Erythroblast (primary cell): ENCODE measurements at regions not wholly inside any gene's neighbourhood (a gene's known extent, or its start where the extent isn't known, plus 50 kb on each side); places are given as distances from the start of the nearest gene placed in this dataset.

Source experiments
- DNase-seq, 2 experiments: peaks; one replicate each; lab custom pipeline; 2025; lab: John Stamatoyannopoulos, UW
- GATA1 ChIP-seq: IDR thresholded peaks from 2 replicates; pipeline ENCODE4 v1.6.1; 2011; ENCODE audit warnings: low read depth, mild to moderate bottlenecking, control low read depth, low read length, moderate library complexity
- POLR2A ChIP-seq: IDR thresholded peaks from 2 replicates; pipeline ENCODE4 v1.6.1; 2011; ENCODE audit warnings: mild to moderate bottlenecking, low read length

DNA sequence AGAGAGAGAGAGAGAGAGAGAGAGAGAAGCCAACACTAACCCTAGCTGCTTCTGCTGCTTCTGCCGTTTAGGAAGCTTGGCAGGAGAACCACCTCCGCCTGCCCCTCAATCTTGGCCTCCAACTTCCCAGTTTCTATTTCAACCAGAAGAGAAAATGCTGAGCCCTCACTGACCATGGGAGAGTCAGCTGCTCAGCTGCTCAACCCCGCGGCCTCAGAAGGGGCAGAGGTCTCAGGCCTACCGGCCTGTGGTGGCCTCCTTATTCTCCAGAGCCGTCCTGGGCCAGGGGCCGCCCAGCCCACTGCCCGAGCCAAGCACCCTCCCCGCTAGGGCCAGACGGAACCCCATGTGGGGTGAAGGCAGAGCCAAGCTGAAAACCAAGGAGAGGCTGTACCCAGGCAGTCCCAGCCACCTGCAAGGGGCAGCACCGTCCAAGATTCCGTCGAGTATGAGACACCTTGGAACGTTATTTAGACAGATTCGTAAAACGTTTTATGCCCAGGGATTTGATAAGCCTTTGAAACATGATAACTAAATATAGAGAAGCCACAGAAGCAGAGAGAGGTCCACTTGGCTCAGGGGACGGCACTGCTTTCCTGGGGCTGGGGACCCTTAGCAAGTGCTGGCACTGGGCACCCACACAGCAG lies 116.6 kb downstream of the DLL1 start:
- no peak for TF ChIP-seq GATA1
- no peak for DNase-seq

DNA sequence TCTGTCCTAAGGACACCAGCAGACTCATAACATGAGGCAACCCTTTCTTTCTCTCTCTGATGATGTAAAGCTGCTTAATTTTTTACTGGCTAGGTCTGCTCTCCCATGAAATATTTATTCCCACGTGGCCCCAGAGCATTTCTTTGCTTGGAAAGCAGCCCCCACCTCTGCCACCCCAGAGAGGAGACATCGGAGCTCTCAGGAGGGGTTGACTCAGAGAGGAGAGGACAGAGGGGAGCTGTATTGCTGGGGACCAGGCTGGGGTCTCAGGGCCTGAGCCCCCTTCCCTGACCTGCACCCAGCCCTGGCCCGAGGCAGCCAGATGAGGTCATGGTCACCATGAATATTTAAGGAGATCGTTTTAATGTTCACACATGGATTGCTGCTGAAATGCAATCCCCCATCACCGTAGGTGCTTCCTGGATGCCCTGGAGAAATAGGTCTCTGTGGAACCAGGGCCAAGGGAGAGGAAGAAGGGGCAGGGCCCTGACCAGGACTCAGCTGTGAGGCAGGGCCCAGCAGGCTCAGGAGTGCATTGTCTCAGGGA lies 117.5 kb downstream of the DLL1 start:
- TF ChIP-seq GATA1: no peak
- TF ChIP-seq POLR2A: no peak
- DNase-seq: no peak

DNA sequence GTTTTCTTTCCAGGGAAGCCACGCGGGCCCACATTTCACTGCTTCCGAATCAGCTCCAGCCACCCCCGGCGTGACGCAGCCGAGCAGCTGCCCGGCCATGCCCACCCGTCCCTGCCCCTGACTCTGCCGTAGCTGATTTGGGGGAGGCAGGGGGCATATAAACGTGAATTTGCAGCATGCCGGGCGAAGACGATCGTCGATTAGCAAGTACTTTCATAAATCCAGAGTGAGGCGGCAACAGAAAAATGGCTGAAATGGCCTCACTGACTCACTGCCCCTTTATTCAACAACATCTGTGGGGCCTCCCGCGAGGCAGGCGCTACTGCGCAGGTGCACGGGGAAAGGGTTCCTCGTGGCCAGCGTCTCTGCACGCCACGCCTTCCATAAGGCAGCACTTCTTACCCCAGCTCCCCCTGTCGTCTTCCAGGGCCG lies 118.0 kb downstream of the DLL1 start:
- no peak for DNase-seq
- TF ChIP-seq GATA1 (no peak), POLR2A (no peak)

DNA sequence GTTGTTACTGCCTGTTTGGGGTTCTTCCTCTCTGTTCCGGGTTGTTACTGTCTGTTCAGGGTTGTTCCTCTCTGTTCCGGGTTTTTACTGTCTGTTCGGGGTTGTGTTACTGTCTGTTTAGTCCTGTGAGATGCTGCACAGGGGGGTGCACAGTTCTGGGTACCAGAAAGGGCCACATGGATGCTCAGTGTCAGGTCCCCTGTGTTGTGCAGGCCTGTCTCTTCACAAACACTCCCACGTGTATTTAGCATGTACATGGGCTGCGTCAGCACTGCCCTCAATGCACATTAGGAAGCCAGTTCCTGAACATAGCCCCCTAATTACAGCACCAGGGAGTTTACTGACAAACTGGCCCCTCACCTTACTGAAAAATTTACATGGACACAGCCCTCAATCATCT lies 118.5 kb downstream of the DLL1 start:
- DNase-seq: no peak
- no peak for TF ChIP-seq POLR2A
- TF ChIP-seq GATA1: no peak

DNA sequence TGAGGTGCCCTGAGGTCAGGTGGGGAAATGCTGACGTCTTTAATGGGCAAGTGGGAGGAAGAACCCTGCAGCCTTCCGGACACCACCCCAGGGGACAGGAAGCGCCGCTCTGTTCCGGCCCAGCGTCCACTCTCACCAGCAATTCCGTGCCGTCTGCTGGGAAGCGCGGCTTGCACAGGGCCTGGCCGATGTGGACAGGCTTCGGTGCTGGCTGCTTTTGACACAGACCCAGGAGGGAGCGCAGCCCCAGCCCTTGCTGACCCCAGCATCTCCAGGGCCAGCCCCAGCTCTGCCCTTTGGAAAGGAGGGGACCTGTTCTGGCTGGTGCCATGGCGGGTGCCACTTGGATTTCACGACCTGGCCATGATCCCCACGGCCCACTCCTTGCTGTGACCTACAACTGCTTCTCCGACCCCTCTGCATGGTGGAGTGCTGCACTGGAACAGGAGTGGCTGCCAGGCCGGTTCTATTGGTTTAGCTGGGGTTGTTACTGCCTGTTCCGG lies 123.2 kb downstream of the DLL1 start:
- TF ChIP-seq POLR2A (no peak), GATA1 (no peak)
- no peak for DNase-seq

DNA sequence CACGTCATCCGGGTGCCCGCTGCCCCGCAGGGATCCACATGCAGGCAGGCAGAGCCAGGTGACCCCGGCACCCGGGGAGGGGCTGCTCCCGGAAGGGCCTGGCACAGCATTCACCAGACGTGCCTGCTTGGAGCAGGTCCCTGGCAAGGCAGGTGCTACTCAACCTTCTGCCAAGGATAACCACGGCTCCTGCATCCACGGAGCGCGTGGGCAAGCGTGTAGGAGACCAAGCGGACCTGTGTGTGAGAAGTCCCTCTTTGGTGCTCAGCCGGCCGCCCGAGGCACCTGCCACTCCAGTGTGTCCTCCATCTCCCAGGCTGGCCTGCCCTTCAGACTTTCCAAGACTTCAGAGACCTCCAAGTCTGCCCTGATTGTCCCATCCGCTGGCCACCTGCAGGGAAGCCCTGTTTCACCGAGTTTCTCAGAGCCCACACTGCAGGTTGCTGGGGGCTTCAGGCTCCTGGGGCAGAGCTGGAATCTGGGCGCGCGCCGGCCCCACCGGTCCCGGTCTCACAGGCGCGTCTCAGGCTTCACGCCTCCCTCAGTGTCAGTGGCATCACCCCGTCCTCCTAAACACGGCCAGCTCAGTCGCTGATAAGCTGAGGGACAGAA lies 124.3 kb downstream of the DLL1 start:
- TF ChIP-seq POLR2A (no peak), GATA1 (no peak)
- DNase-seq: no peak

DNA sequence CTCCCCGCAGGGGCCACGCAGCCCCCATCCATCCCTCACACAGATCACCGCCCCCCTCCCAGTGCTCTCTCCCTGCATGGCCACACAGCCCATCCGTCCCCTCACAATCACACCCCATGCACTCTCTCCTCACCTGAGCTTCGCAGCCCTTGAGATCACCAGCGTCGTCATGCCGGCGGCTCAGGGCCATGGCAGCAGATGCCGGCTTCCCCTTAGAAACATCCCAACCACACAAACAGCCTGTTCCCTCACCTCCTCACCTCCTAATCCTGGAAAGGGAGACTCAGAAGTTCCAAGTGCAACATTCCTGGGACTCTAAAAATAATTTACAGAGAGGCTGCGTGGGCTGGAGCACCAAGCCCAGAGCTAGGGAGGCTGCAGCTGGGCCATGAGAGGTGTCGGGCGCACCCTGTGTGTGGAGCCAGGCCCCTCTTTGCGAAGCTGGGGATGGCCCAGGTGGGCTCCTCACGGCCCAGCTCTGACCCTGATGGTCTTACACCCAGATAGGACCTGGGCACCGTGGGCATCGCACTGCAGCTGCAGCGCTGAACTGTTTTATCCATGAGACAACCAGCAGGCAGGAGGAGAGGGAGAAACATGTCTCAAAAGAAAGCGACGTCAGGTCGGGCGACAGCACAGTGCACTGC lies 125.3 kb downstream of the DLL1 start:
- TF ChIP-seq POLR2A: no peak
- no peak for TF ChIP-seq GATA1
- no peak for DNase-seq

DNA sequence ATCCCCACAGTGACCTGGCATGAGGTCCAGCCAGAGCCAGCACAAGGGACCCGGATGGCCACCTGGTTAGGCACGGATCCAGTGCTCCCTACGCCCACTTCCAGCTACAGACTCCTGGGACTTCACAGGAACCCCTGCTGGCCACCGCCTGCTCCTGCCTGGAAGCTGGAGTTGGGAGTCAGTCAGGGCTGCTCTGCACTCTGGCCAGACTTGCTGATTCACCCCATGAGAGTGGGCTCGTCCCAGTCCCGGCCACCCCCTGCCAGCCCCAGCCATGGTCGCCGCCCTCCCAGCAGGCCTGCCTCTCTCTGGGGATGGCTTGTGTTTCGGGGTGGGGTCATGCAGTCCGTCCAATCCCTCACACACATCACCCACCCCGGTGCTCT lies 125.8 kb downstream of the DLL1 start:
- no peak for DNase-seq
- TF ChIP-seq GATA1: no peak
- no peak for TF ChIP-seq POLR2A

DNA sequence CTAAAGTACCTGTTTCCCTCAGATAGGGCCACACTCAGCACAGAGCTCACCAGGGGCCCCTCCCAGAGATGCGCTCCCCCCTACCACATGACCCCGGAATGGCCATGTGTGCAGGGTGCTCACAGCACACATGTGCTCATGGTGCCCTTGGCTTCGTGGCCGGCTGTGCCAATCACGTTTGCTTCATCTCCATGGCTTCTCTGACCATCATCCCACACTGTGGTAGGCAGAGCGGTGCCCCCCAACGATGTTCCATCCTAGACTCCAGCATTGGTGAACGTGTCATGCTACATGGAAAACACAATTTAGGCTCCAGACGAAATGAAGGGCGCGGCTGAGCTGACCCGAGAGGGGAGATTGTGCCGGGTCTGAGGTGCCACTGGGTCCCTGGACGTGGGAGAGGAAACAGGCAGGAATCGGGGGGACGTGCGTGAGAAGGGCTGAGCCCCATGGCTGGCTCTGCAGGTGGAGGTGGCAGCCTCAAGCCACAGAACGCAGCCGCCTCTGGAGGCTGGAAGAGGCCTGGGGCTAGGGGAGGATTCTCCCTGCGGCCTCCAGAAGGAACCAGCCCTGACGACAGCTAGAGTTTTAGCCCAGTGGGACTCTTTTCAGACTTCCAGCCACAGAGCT lies 126.5 kb downstream of the DLL1 start:
- TF ChIP-seq POLR2A: no peak
- TF ChIP-seq GATA1: no peak
- no peak for DNase-seq

DNA sequence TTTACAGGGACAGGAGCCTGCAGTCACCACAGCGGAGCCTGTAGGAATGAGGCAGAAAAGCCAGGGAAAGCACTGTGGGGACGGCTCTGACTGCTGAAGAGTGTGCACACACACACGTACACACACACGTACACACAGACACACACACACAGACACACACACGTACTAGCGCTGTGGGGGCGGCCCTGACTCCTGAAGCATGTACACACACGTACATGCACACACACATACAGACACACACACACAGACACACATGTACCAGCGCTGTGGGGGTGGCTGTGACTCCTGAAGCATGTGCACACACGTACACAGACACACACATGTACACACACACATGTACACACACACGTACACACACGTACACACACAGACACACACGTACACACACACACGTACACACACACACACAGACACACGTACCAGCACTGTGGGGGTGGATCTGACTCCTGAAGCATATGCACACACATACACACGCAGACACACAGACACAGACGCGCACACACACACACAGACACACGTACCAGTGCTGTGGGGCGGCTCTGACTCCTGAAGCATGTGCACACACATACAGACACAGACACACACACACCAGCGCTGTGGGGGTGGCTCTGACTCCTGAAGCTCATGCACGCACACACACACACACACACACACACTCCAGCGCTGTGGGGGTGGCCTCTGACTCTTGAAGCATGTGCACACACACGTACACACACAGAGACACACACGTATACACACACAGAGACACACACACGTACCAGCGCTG lies 127.3 kb downstream of the DLL1 start:
- DNase-seq: no peak

DNA sequence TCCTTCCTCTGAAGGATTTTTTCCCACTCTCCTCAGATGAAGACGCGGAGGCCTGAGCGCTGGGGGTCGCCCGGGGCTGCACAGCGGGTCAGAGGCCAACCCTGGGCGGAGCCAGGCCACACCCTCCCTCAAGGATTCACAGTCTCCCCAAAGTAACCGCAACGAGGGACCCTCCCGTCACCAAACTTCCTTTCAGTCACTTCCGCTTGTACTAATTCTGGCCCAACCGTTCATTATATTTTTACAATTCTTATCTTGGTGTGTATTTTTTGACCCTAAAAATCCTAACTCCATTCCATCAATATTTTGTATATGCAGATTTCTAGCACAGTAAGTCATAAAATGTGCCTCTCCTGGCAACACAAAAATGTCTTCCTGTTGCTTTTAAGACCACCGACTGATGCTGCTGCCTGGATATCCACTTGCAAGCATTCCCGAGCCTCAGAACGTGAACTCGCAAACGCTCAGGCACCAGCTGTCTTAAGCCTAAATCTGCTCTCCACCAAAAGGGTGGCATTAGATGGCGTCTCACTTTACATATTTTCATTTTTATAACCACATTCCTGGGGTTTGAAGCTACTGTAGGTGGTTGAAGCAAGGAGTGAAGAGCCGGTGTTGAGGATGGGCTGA lies 128.0 kb downstream of the DLL1 start:
- TF ChIP-seq GATA1 (no peak), POLR2A (no peak)
- DNase-seq: no peak

More for the DNA sequence above, 127.3 kb downstream of the DLL1 start:
- TF ChIP-seq POLR2A (no peak), GATA1 (no peak)

DNA sequence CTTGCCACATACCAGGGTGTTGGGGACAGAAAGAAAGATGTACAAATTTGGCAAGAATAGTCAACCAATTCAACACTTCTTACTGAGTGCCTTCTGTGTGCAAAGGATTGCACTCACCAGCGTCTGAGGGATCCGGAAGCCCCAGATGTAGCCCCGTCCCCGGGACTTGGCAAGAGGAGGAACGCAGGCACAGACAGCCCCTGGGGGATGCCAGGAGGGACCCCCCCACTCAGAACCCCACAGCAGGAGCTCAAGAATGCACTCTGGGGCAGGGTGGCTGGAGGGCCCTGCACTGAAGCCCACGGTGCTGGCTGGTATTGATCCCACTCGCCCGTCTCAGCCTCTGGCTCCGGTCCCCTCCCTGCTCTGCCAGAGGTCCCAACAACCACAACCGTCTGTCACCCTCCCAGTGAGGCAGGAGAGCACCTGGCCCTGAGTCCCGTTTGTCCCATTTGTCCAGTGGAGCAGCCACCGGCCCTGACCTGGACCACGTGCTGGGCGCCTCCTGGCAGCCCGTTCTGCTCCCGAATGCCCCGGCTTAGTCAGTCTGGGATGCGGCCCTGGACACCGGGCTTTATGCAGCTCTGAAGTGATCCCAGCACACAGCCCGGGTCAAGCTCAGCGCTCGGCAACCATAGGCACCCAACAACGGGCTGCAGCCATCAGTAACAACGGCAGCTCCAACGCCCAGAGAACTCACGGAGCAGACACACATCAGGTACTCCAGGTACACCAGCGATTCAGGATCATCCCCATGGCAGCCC lies 128.7 kb downstream of the DLL1 start:
- TF ChIP-seq GATA1 (no peak), POLR2A (no peak)
- no peak for DNase-seq
